ENCODE measurements at regions not wholly inside any gene's neighbourhood (a gene's known extent, or its start where the extent isn't known, plus 50 kb on each side); places are given as distances from the start of the nearest gene placed in this dataset.

DNA sequence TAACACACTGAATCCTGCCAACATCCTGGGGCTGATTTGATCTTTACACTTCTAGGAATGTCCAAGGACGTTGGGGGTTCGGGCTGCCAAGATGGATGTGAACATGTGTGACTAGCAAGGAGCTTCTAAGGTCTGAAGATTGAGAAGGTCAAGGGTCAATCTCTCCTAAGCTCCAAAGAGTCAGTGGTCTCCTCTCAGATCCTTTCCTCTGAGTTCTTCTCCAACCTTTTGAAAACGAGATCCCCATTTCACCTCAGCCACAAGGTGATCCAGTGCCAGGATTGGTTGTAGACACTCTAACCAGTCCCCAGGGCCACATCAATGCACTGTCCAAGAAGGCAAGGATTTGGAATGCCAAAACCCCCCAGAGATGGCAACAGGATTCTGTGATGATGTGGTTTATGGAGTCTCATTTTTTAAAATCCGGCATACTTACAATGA is 266.8 kb downstream of the NDUFS4 start:
- no peak for DNase-seq

DNA sequence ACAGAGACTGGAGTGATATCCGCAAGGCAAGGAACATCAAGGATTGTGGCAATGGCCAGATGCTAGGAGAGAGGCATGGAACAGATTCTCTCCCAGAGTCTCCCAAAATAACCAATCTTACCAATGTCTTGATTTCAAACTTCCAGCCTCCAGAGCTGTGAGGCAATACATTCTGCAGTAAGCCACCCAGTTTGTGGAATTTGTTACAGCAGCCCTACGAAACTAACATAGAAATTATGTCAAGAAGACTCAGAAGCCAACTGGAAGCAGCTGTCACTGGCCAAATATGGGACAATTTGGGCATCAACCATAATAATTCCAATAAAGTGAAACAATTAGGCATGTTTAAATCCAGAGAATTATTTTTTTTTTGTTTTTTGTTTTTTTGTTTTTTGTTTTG is 271.1 kb downstream of the NDUFS4 start:
- DNase-seq, result no peak
